Posterior cingulate gyrus (tissue), 11 donors: ENCODE measurements at regions not wholly inside any gene's neighbourhood (a gene's known extent, or its start where the extent isn't known, plus 50 kb on each side); places are given as distances from the start of the nearest gene placed in this dataset.
"Not testable (repeated sequence)": the region's sequence is repeated elsewhere in the genome, so short reads cannot be mapped to it uniquely, and the experiment has no call there.

ENCODE experiments used
- DNase-seq, 10 donors: peaks; one replicate each; pipeline versions ENCODE4 v3.0.0 to v3.0.0-alpha.2; 2020 to 2021; ENCODE audit warnings: mixed read lengths in 3 of 10
- intact Hi-C: fragments of 100-400 bp; cut with DNase I; formaldehyde crosslinking; loops from one replicate; pipeline ENCODE4 v1.15.1; 2023

DNA sequence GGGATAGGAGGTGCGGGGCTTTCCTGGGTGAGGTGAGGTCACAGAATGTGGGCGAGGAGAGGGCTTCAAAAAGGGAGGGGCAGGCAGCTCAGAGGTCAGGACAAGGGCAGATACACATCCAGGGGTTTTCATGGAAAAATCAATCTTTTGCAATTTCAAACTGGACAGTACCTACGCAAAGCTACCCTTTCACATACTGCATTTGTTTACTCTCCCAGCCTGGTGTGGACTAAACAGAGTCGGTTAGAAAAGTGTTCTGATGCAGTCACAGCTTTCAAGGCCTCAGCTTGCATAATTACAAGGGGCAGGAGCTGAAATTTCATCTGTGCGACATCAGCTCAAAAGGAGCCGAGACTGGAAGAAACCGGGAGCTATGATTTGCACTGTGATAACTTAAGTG lies 309.9 kb upstream of the SOX1 start:
- intact Hi-C loops, DNase-seq: not testable (repeated sequence)

GRCh38 chr13:111757618-111758017 lies 309.3 kb upstream of the SOX1 start:
- intact Hi-C loops, DNase-seq: not testable (repeated sequence)

GRCh38 chr13:111763001-111763872 lies 303.7 kb upstream of the SOX1 start:
- intact Hi-C loops, DNase-seq: not testable (repeated sequence)

GRCh38 chr13:111764550-111764949 lies 302.4 kb upstream of the SOX1 start:
- intact Hi-C loops, DNase-seq: not testable (repeated sequence)

GRCh38 chr13:111764996-111765395 lies 302.0 kb upstream of the SOX1 start:
- intact Hi-C loops, DNase-seq: not testable (repeated sequence)

DNA sequence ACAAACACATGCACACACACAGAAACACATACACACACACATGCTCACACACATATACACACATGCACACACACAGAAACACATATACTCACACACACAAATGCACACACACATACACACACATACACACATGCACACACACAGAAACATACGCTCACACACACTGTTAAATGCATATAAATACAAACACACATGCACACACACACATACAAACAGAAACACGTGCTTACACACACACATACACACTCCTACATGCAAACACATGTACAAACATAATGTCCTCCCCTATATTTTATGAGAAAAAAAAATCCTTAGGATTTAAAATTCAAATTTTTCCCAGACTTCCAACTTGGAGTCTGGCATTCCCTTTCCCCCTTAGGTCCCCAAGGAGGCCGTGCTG lies 291.2 kb upstream of the SOX1 start:
- intact Hi-C loops = not testable (repeated sequence)
- DNase-seq = peak in 1 of 10 donors; percentile 24

- DNase-seq, intact Hi-C loops: not testable (repeated sequence)
Observed at GRCh38 chr13:111777351-111777750, 289.6 kb upstream of the SOX1 start.

- DNase-seq, intact Hi-C loops: not testable (repeated sequence)
Observed at GRCh38 chr13:111781395-111781794, 285.6 kb upstream of the SOX1 start.

DNA sequence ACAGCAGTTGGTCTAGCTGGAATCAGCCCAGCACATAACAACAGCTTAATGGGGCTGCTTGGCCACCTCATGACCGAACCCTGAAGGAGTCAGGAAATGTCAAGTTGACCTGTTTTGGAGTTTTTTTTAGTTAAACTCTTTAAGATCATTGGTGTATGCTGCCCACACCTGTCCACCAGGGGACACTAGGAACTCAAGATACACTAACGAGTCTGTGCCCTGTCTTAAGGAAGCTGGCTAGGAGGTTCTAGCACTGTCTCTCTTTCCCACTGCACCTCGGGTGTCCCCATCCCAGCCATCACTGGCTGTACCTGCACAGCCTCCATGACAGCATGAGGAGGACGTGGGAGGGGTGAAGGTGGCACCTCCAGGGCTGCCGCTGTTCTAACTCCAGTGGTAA lies 279.6 kb upstream of the SOX1 start:
- DNase-seq, intact Hi-C loops: not testable (repeated sequence)

DNA sequence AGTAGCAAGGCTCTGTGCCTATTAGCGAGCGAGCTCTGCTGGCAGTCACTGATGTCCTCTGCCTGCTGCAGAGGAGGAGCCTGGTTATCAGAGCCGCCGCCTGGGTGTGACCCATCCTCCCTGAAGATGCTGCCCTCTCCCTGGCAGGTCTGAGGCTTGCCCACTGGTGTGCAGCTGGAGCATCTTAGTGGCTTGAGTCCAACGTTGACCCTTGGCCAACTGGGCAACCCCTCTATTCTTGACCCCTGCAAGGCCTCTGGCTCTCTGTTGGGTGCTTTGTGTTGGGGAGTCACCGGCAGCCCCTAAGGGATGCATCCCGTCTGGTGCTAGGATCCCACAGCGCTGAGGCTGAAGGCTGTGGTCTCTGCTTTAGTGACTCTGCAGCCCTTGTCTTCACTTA lies 277.9 kb upstream of the SOX1 start:
- intact Hi-C loops = no loop called here
- DNase-seq = peak in 3 of 10 donors; percentile 16 to 49 (median 40)

DNA sequence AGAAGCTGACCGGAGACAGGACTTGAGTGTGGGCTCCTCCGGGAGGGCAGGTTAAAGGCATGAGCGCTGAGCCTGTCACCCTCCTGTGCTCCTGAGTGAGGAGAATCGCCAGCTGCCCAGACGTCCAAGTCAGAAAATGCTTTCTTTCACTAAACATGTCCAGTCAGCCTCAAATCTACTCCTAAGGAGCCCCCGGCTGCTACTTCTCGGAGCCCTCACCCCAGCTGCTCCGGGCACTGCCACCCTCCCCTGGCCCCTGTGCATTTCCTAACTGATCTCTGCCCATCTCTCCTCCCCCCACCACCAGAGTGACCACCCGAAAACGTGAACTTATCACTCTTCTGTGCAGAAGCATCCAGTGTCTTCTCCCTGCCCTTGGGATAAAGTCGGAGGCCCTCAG lies 277.5 kb upstream of the SOX1 start:
- peak in 2 of 10 donors; percentile 22 to 42 for DNase-seq
- intact Hi-C loops = no loop called here

GRCh38 chr13:111790621-111791020 lies 276.3 kb upstream of the SOX1 start:
- DNase-seq = peak in 1 of 10 donors; percentile 15
- intact Hi-C loops = no loop called here

DNA sequence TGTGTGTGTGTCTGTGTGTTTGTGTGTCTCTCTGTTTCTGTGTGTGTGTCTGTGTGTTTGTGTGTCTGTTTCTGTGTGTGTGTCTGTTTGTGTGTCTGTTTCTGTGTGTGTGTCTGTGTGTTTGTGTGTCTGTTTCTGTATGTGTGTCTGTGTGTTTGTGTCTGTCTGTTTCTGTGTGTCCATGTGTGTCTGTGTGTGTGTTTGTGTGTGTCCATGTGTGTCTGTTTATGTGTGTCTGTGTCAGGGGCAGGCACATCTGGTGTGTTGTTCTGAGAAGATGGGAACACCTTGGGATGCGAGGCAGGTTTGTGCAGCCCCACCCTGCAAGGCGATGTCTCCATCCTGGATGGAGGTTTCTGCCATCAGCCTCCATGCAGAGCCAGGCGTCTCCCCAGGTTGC lies 275.8 kb upstream of the SOX1 start:
- intact Hi-C loops = no loop called here
- peak in 2 of 10 donors; percentile 2 to 30 for DNase-seq

- DNase-seq = peak in 3 of 10 donors; percentile 38 to 49 (median 43)
- intact Hi-C loops = no loop called here
Observed at GRCh38 chr13:111792956-111793355, 274.0 kb upstream of the SOX1 start.
